Thoracic aorta (tissue), 2 donors: ENCODE measurements at regions not wholly inside any gene's neighbourhood (a gene's known extent, or its start where the extent isn't known, plus 50 kb on each side); places are given as distances from the start of the nearest gene placed in this dataset.

Source experiments
- ATAC-seq: fragments of 150-250 bp; one replicate; pipeline ENCODE4 v1.8.0; 2017; ENCODE audit warnings: low read depth; ENCODE audit not compliant: insufficient number of reproducible peaks, low FRiP score
- DNase-seq: peaks from one replicate; pipeline ENCODE4 v3.0.0-alpha.2; 2020; ENCODE audit warnings: low spot score
- H3K27ac ChIP-seq, 2 donors: fragments of 200-600 bp; sonication (generic); 1 replicate in 1 of 2; 2 replicates in 1 of 2; pipeline ENCODE4 v1.5.1; 2016; ENCODE audit warnings: mild to moderate bottlenecking in 2 of 2, moderate library complexity in 2 of 2
- H3K27me3 ChIP-seq: fragments of 200-600 bp; sonication (generic); replicated peaks from 2 replicates; pipeline ENCODE4 v1.6.0; 2016; ENCODE audit warnings: mild to moderate bottlenecking; ENCODE audit not compliant: insufficient read depth
- H3K36me3 ChIP-seq: fragments of 200-600 bp; sonication (generic); one replicate; pipeline ENCODE4 v1.5.1; 2016
- H3K4me1 ChIP-seq, 2 donors: fragments of 200-600 bp; sonication (generic); 1 replicate in 1 of 2; 2 replicates in 1 of 2; pipeline versions ENCODE4 v1.5.1 to v1.6.0; 2016; ENCODE audit warnings: low read depth in 2 of 2, mild to moderate bottlenecking in 1 of 2; ENCODE audit not compliant: control insufficient read depth in 1 of 2
- H3K4me3 ChIP-seq: fragments of 200-600 bp; sonication (generic); 2 replicates; pipeline ENCODE4 v1.5.1; 2016; ENCODE audit warnings: mild to moderate bottlenecking
- H3K9me3 ChIP-seq: fragments of 200-600 bp; sonication (generic); 2 replicates; pipeline ENCODE4 v1.5.1; 2016
- CTCF ChIP-seq: fragments of 200-600 bp; sonication (generic); IDR thresholded peaks from one replicate; pipeline ENCODE4 v1.5.1; 2019; ENCODE audit warnings: antibody characterized with exemption

- DNase-seq = no peak
- Histone ChIP-seq H3K4me3 (no peak overlapping the region), H3K27ac (no peak overlapping the region), H3K27me3 (no peaks in the 10 kb centered on the region), H3K4me1 (no peaks in the 10 kb centered on the region), H3K36me3 (no peaks in the 10 kb centered on the region), H3K9me3 (no peaks in the 10 kb centered on the region)
- no peak for TF ChIP-seq CTCF
- ATAC-seq = no peak
Observed at GRCh38 chr17:72563952-72564351, 443.1 kb downstream of the SOX9 start.

GRCh38 chr17:72565006-72565405 lies 444.2 kb downstream of the SOX9 start:
- Histone ChIP-seq H3K36me3 (no peaks in the 10 kb centered on the region), H3K4me3 (no peak overlapping the region), H3K9me3 (no peaks in the 10 kb centered on the region), H3K27me3 (no peaks in the 10 kb centered on the region), H3K27ac (no peak overlapping the region), H3K4me1 (peaks cover 0 to 5% of the 10 kb centered on the region in 2 donors)
- ATAC-seq = no peak
- TF ChIP-seq CTCF = no peak
- no peak for DNase-seq

DNA sequence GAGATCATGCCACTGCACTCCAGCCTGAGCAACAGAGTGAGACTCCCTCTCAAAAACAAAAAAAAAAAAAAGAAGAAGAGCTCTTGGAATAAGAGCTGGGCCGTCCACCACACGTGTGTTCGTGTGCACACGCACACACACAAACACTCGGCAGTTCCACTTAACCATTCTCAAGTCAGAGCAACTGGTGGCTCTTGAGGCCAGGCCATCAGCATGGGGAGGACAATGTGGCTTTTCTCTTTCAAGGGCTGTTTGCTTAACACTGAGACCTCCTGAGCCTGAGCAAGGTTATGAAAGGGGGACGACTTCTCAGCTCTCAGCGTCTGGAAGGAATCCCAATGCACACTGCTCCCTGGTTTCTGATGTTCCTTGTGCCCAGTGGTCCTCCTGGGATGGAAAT lies 444.9 kb downstream of the SOX9 start:
- H3K36me3 ChIP-seq = no peaks in the 10 kb centered on the region
- H3K4me1 ChIP-seq = peaks cover 0 to 5% of the 10 kb centered on the region in 2 donors
- no peak overlapping the region for H3K4me3 ChIP-seq
- no peak overlapping the region for H3K27ac ChIP-seq
- ATAC-seq (no peak), DNase-seq (no peak)
- no peak for TF ChIP-seq CTCF
- no peaks in the 10 kb centered on the region for H3K9me3 ChIP-seq
- H3K27me3 ChIP-seq = no peaks in the 10 kb centered on the region

DNA sequence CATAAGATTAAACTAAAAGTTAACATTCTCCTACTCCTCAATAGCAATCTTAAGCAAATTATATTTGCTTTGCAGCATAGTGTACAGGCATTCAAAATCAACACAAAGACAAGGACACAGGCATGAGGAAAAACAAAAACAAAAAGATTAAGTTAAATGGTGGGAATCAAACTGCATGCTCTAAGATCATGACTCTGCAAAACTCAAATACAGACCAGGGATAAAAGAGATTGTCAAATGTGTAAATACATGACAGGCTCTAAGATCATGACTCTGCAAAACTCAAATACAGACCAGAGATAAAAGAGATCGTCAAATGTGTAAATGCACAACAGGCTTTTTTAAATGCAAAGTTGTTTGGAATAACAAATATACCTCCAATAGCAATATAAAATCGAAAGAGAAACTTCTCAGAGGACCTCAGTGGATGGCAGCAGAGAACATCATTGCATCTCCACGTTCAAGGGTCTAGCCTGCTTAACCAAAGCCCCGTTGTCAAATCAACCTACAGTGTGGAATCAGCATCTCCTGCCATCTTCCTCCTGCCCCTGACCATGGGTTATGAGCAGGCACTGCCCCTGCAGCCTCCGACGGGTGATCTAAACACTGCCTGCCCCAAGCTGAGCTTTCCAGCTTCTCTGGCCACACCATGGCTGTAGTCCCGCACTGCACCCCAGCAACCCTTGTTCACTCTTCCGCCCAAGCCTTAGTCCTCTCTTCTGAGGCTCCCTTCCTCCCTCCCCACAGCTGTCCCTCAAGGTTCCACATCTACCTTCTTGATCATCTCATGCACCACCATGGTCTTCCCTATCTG lies 446.1 kb downstream of the SOX9 start:
- Histone ChIP-seq H3K9me3 (no peaks in the 10 kb centered on the region), H3K27me3 (no peaks in the 10 kb centered on the region), H3K27ac (no peak overlapping the region), H3K4me1 (peaks cover 0 to 5% of the 10 kb centered on the region in 2 donors), H3K4me3 (no peak overlapping the region), H3K36me3 (no peaks in the 10 kb centered on the region)
- no peak for ATAC-seq
- TF ChIP-seq CTCF = no peak
- DNase-seq = no peak

- Histone ChIP-seq H3K27ac (no peak overlapping the region), H3K36me3 (no peaks in the 10 kb centered on the region), H3K4me3 (no peak overlapping the region), H3K9me3 (no peaks in the 10 kb centered on the region), H3K27me3 (no peaks in the 10 kb centered on the region), H3K4me1 (peaks cover 0 to 5% of the 10 kb centered on the region in 2 donors)
- ATAC-seq = no peak
- TF ChIP-seq CTCF = no peak
- no peak for DNase-seq
Observed at GRCh38 chr17:72567774-72568173, 447.0 kb downstream of the SOX9 start.
